GM19455 (cell line): ENCODE measurements at regions not wholly inside any gene's neighbourhood (a gene's known extent, or its start where the extent isn't known, plus 50 kb on each side); places are given as distances from the start of the nearest gene placed in this dataset.

Source experiments
- ATAC-seq: cut with Tn5 transposase; IDR thresholded peaks from one replicate; pipeline ENCODE4 v1.9.1; 2021; ENCODE audit not compliant: unreplicated experiment

- ATAC-seq: no peak
Measured at GRCh38 chr18:45467293-45467692, 148.0 kb upstream of the SLC14A2 start.

GRCh38 chr18:45467945-45468344 is 147.3 kb upstream of the SLC14A2 start:
- no peak for ATAC-seq

- ATAC-seq: no peak
Measured at GRCh38 chr18:45478889-45479288, 136.4 kb upstream of the SLC14A2 start.

- no peak for ATAC-seq
Measured at GRCh38 chr18:45480219-45481015, 134.9 kb upstream of the SLC14A2 start.

GRCh38 chr18:45481821-45482220 is 133.5 kb upstream of the SLC14A2 start:
- no peak for ATAC-seq

GRCh38 chr18:45482286-45482685 is 133.0 kb upstream of the SLC14A2 start:
- ATAC-seq: no peak

- no peak for ATAC-seq
Measured at GRCh38 chr18:45487581-45487980, 127.7 kb upstream of the SLC14A2 start.

- no peak for ATAC-seq
Measured at GRCh38 chr18:45488645-45489044, 126.6 kb upstream of the SLC14A2 start.

GRCh38 chr18:45493830-45494229 is 121.4 kb upstream of the SLC14A2 start:
- no peak for ATAC-seq

GRCh38 chr18:45494811-45495210 is 120.5 kb upstream of the SLC14A2 start:
- no peak for ATAC-seq

- no peak for ATAC-seq
Measured at GRCh38 chr18:45496741-45497140, 118.5 kb upstream of the SLC14A2 start.

- no peak for ATAC-seq
Measured at GRCh38 chr18:45497595-45498286, 117.5 kb upstream of the SLC14A2 start.

GRCh38 chr18:45498287-45498658 is 117.0 kb upstream of the SLC14A2 start:
- ATAC-seq: no peak

GRCh38 chr18:45503990-45504389 is 111.3 kb upstream of the SLC14A2 start:
- no peak for ATAC-seq

- ATAC-seq: no peak
Measured at GRCh38 chr18:45505497-45506206, 109.6 kb upstream of the SLC14A2 start.

- ATAC-seq: no peak
Measured at GRCh38 chr18:45506951-45507350, 108.3 kb upstream of the SLC14A2 start.

- ATAC-seq: no peak
Measured at GRCh38 chr18:45509535-45509934, 105.7 kb upstream of the SLC14A2 start.

GRCh38 chr18:45510656-45511055 is 104.6 kb upstream of the SLC14A2 start:
- no peak for ATAC-seq

GRCh38 chr18:45512363-45512953 is 102.8 kb upstream of the SLC14A2 start:
- no peak for ATAC-seq

- ATAC-seq: no peak
Measured at GRCh38 chr18:45517181-45517741, 98.0 kb upstream of the SLC14A2 start.
